ENCODE measurements at regions not wholly inside any gene's neighbourhood (a gene's known extent, or its start where the extent isn't known, plus 50 kb on each side); places are given as distances from the start of the nearest gene placed in this dataset.

GRCh38 chr9:90044710-90045151 is 439.9 kb downstream of the GADD45G start:
- Histone ChIP-seq H3K4ac (ENCODE audit: low read length) (no peak overlapping the region), H2BK12ac (ENCODE audit: low read length) (no peak overlapping the region), H4K91ac (ENCODE audit: low read depth, low read length, poor library complexity) (no peak overlapping the region), H3K14ac (ENCODE audit: low read length) (no peak overlapping the region), H3K79me1 (ENCODE audit: low read depth, low read length) (no peaks in the 10 kb centered on the region), H3K4me2 (ENCODE audit: insufficient read depth, low read length, poor library complexity, severe bottlenecking) (no peak overlapping the region), H3K9me3 (replicated peaks in 1 of 2; ENCODE audit: control insufficient read depth in 2 of 2, insufficient read depth in 1 of 2, low read depth in 1 of 2, low read length in 2 of 2) (no peaks in the 10 kb centered on the region), H3K4me3 (ENCODE audit: low read length in 2 of 2) (no peak overlapping the region), H3K18ac (ENCODE audit: low read length) (no peak overlapping the region), H3K27ac (replicated peaks; ENCODE audit: low read length) (no peak overlapping the region), H2AK5ac (ENCODE audit: low read depth, low read length) (no peak overlapping the region), H2BK120ac (ENCODE audit: low read depth, low read length) (no peak overlapping the region), H3K9ac (ENCODE audit: low read depth, low read length, poor library complexity) (no peak overlapping the region), H2AFZ (ENCODE audit: low read length) (no peak overlapping the region), H3K36me3 (replicated peaks in 1 of 2; ENCODE audit: control insufficient read depth in 2 of 2, insufficient read depth in 2 of 2, low read length in 2 of 2) (no peaks in the 10 kb centered on the region), H3K23ac (ENCODE audit: low read depth, low read length, poor library complexity) (no peak overlapping the region), H2BK5ac (ENCODE audit: low read length) (no peak overlapping the region), H4K8ac (ENCODE audit: low read depth, low read length) (no peak overlapping the region), H3K27me3 (ENCODE audit: control insufficient read depth in 3 of 3, insufficient read depth in 3 of 3, low read depth in 1 of 3, low read length in 3 of 3) (no peaks in the 10 kb centered on the region), H3K4me1 (ENCODE audit: control insufficient read depth in 2 of 2, insufficient read depth in 1 of 2, low read depth in 1 of 2, low read length in 2 of 2) (peaks cover 0 to 1% of the 10 kb centered on the region in 2 donors), H2BK15ac (ENCODE audit: low read length) (no peak overlapping the region)
- no CpG with 5 or more reads among the region's 7 CpGs for WGBS, 2 donors (ENCODE audit: extremely low coverage in 2 of 2, insufficient read length in 2 of 2, insufficient replicate concordance in 1 of 2)
- no peak for DNase-seq (ENCODE audit: low spot score)

- Histone ChIP-seq H3K36me3 (replicated peaks in 1 of 2; ENCODE audit: control insufficient read depth in 2 of 2, insufficient read depth in 2 of 2, low read length in 2 of 2) (no peaks in the 10 kb centered on the region), H3K18ac (ENCODE audit: low read length) (no peak overlapping the region), H2AK5ac (ENCODE audit: low read depth, low read length) (peak overlapping the region; percentile 12), H4K8ac (ENCODE audit: low read depth, low read length) (no peak overlapping the region), H3K27me3 (ENCODE audit: control insufficient read depth in 3 of 3, insufficient read depth in 3 of 3, low read depth in 1 of 3, low read length in 3 of 3) (no peaks in the 10 kb centered on the region), H3K9ac (ENCODE audit: low read depth, low read length, poor library complexity) (no peak overlapping the region), H2BK15ac (ENCODE audit: low read length) (no peak overlapping the region), H3K4me1 (ENCODE audit: control insufficient read depth in 2 of 2, insufficient read depth in 1 of 2, low read depth in 1 of 2, low read length in 2 of 2) (peaks cover 0 to 1% of the 10 kb centered on the region in 2 donors), H2BK120ac (ENCODE audit: low read depth, low read length) (no peak overlapping the region), H2BK5ac (ENCODE audit: low read length) (no peak overlapping the region), H3K4ac (ENCODE audit: low read length) (no peak overlapping the region), H2BK12ac (ENCODE audit: low read length) (no peak overlapping the region), H3K14ac (ENCODE audit: low read length) (no peak overlapping the region), H3K23ac (ENCODE audit: low read depth, low read length, poor library complexity) (no peak overlapping the region), H3K4me3 (ENCODE audit: low read length in 2 of 2) (no peak overlapping the region), H3K9me3 (replicated peaks in 1 of 2; ENCODE audit: control insufficient read depth in 2 of 2, insufficient read depth in 1 of 2, low read depth in 1 of 2, low read length in 2 of 2) (no peaks in the 10 kb centered on the region), H4K91ac (ENCODE audit: low read depth, low read length, poor library complexity) (no peak overlapping the region), H3K79me1 (ENCODE audit: low read depth, low read length) (no peaks in the 10 kb centered on the region), H3K27ac (replicated peaks; ENCODE audit: low read length) (no peak overlapping the region), H2AFZ (ENCODE audit: low read length) (no peak overlapping the region), H3K4me2 (ENCODE audit: insufficient read depth, low read length, poor library complexity, severe bottlenecking) (no peak overlapping the region)
- no peak for DNase-seq (ENCODE audit: low spot score)
- no CpG with 5 or more reads among the region's 7 CpGs for WGBS, 2 donors (ENCODE audit: extremely low coverage in 2 of 2, insufficient read length in 2 of 2, insufficient replicate concordance in 1 of 2)
These were observed 441.6 kb downstream of the GADD45G start for GRCh38 chr9:90046317-90046861.

DNA sequence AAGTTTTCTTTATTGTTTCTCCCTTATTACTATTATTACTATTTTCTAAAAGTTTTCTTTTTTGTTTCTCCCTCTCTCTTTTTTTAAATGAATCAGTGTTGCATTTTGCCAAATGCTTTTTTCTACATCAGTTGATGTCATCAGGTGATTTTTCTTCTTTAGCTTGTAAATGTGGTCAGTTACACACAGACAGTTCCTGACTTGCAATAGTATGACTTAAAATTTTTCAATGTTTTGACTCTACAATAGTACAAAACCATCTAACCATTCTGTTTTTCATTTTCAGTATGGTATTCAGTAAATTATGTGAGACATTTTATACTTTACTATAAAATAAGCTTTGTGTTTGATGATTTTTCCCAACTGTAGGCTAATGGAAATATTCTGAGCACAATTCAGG is 443.0 kb downstream of the GADD45G start:
- no peak overlapping the region for H4K8ac ChIP-seq (ENCODE audit: low read depth, low read length)
- H3K9me3 ChIP-seq (replicated peaks in 1 of 2; ENCODE audit: control insufficient read depth in 2 of 2, insufficient read depth in 1 of 2, low read depth in 1 of 2, low read length in 2 of 2) = no peaks in the 10 kb centered on the region
- no peak overlapping the region for H3K4ac ChIP-seq (ENCODE audit: low read length)
- no peaks in the 10 kb centered on the region for H3K36me3 ChIP-seq (replicated peaks in 1 of 2; ENCODE audit: control insufficient read depth in 2 of 2, insufficient read depth in 2 of 2, low read length in 2 of 2)
- H4K91ac ChIP-seq (ENCODE audit: low read depth, low read length, poor library complexity) = no peak overlapping the region
- no peak overlapping the region for H3K27ac ChIP-seq (replicated peaks; ENCODE audit: low read length)
- H2BK120ac ChIP-seq (ENCODE audit: low read depth, low read length) = no peak overlapping the region
- no peak overlapping the region for H2BK5ac ChIP-seq (ENCODE audit: low read length)
- no peak overlapping the region for H3K4me2 ChIP-seq (ENCODE audit: insufficient read depth, low read length, poor library complexity, severe bottlenecking)
- no peak overlapping the region for H3K14ac ChIP-seq (ENCODE audit: low read length)
- H2BK15ac ChIP-seq (ENCODE audit: low read length) = no peak overlapping the region
- no peak overlapping the region for H3K18ac ChIP-seq (ENCODE audit: low read length)
- H3K79me1 ChIP-seq (ENCODE audit: low read depth, low read length) = no peaks in the 10 kb centered on the region
- no peak overlapping the region for H2BK12ac ChIP-seq (ENCODE audit: low read length)
- no peak overlapping the region for H3K9ac ChIP-seq (ENCODE audit: low read depth, low read length, poor library complexity)
- peaks cover 0 to 1% of the 10 kb centered on the region in 2 donors for H3K4me1 ChIP-seq (ENCODE audit: control insufficient read depth in 2 of 2, insufficient read depth in 1 of 2, low read depth in 1 of 2, low read length in 2 of 2)
- no peaks in the 10 kb centered on the region for H3K27me3 ChIP-seq (ENCODE audit: control insufficient read depth in 3 of 3, insufficient read depth in 3 of 3, low read depth in 1 of 3, low read length in 3 of 3)
- H3K23ac ChIP-seq (ENCODE audit: low read depth, low read length, poor library complexity) = no peak overlapping the region
- H2AFZ ChIP-seq (ENCODE audit: low read length) = no peak overlapping the region
- H3K4me3 ChIP-seq (ENCODE audit: low read length in 2 of 2) = no peak overlapping the region
- no peak for DNase-seq (ENCODE audit: low spot score)
- H2AK5ac ChIP-seq (ENCODE audit: low read depth, low read length) = no peak overlapping the region

GRCh38 chr9:90052366-90052765 is 447.6 kb downstream of the GADD45G start:
- H3K18ac ChIP-seq (ENCODE audit: low read length) = no peak overlapping the region
- no peak overlapping the region for H3K14ac ChIP-seq (ENCODE audit: low read length)
- H3K4me1 ChIP-seq (ENCODE audit: control insufficient read depth in 2 of 2, insufficient read depth in 1 of 2, low read depth in 1 of 2, low read length in 2 of 2) = no peaks in the 10 kb centered on the region
- H2BK15ac ChIP-seq (ENCODE audit: low read length) = no peak overlapping the region
- H3K27me3 ChIP-seq (ENCODE audit: control insufficient read depth in 3 of 3, insufficient read depth in 3 of 3, low read depth in 1 of 3, low read length in 3 of 3) = no peaks in the 10 kb centered on the region
- H2AK5ac ChIP-seq (ENCODE audit: low read depth, low read length) = no peak overlapping the region
- no peak overlapping the region for H3K9ac ChIP-seq (ENCODE audit: low read depth, low read length, poor library complexity)
- no peaks in the 10 kb centered on the region for H3K9me3 ChIP-seq (replicated peaks in 1 of 2; ENCODE audit: control insufficient read depth in 2 of 2, insufficient read depth in 1 of 2, low read depth in 1 of 2, low read length in 2 of 2)
- no peaks in the 10 kb centered on the region for H3K79me1 ChIP-seq (ENCODE audit: low read depth, low read length)
- no peak overlapping the region for H2AFZ ChIP-seq (ENCODE audit: low read length)
- no peak overlapping the region for H3K4me3 ChIP-seq (ENCODE audit: low read length in 2 of 2)
- no peak overlapping the region for H3K27ac ChIP-seq (replicated peaks; ENCODE audit: low read length)
- H2BK120ac ChIP-seq (ENCODE audit: low read depth, low read length) = no peak overlapping the region
- no peak overlapping the region for H4K8ac ChIP-seq (ENCODE audit: low read depth, low read length)
- H3K4ac ChIP-seq (ENCODE audit: low read length) = no peak overlapping the region
- no peaks in the 10 kb centered on the region for H3K36me3 ChIP-seq (replicated peaks in 1 of 2; ENCODE audit: control insufficient read depth in 2 of 2, insufficient read depth in 2 of 2, low read length in 2 of 2)
- no peak for DNase-seq (ENCODE audit: low spot score)
- H3K23ac ChIP-seq (ENCODE audit: low read depth, low read length, poor library complexity) = no peak overlapping the region
- H2BK12ac ChIP-seq (ENCODE audit: low read length) = no peak overlapping the region
- no peak overlapping the region for H2BK5ac ChIP-seq (ENCODE audit: low read length)
- H4K91ac ChIP-seq (ENCODE audit: low read depth, low read length, poor library complexity) = no peak overlapping the region
- no peak overlapping the region for H3K4me2 ChIP-seq (ENCODE audit: insufficient read depth, low read length, poor library complexity, severe bottlenecking)

All from neuronal stem cell (in vitro differentiated cells).